ENCODE measurements at regions not wholly inside any gene's neighbourhood (a gene's known extent, or its start where the extent isn't known, plus 50 kb on each side); places are given as distances from the start of the nearest gene placed in this dataset.

- TF ChIP-seq FOXM1 (IDR thresholded peaks at IDR 0.05; ENCODE audit: borderline replicate concordance) (no peak), FOXK2 (IDR thresholded peaks at IDR 0.05) (no peak), HDGF (IDR thresholded peaks at IDR 0.05; ENCODE audit: borderline replicate concordance) (no peak), NFRKB (IDR thresholded peaks at IDR 0.05) (no peak), SUZ12 (IDR thresholded peaks at IDR 0.05) (no peak), FOXA1 (IDR thresholded peaks at IDR 0.05) (no peak), SP1 (IDR thresholded peaks at IDR 0.05) (no peak), ELF4 (IDR thresholded peaks at IDR 0.05) (no peak), LEF1 (IDR thresholded peaks at IDR 0.05; ENCODE audit: borderline replicate concordance) (no peak), L3MBTL2 (conservative IDR thresholded peaks at IDR 0.05) (no peak), CTBP1 (IDR thresholded peaks at IDR 0.05; ENCODE audit: borderline replicate concordance) (no peak), TARDBP (IDR thresholded peaks at IDR 0.05) (no peak), ZNF384 (IDR thresholded peaks at IDR 0.05) (no peak), BHLHE40 (IDR thresholded peaks at IDR 0.05; ENCODE audit: borderline replicate concordance) (no peak), ARNT (IDR thresholded peaks at IDR 0.05) (no peak)
- TF ChIP-seq, protein P1, sequence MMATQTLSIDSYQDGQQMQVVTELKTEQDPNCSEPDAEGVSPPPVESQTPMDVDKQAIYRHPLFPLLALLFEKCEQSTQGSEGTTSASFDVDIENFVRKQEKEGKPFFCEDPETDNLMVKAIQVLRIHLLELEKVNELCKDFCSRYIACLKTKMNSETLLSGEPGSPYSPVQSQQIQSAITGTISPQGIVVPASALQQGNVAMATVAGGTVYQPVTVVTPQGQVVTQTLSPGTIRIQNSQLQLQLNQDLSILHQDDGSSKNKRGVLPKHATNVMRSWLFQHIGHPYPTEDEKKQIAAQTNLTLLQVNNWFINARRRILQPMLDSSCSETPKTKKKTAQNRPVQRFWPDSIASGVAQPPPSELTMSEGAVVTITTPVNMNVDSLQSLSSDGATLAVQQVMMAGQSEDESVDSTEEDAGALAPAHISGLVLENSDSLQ (IDR thresholded peaks at IDR 0.05), result no peak
- ChIA-PET CTCF (no interaction called here), POLR2A (no interaction called here)
- DNase-seq (ENCODE audit: extremely low spot score), result no peak
Observed at GRCh38 chr5:160970605-160971191, 118.7 kb upstream of the ATP10B start.

DNA sequence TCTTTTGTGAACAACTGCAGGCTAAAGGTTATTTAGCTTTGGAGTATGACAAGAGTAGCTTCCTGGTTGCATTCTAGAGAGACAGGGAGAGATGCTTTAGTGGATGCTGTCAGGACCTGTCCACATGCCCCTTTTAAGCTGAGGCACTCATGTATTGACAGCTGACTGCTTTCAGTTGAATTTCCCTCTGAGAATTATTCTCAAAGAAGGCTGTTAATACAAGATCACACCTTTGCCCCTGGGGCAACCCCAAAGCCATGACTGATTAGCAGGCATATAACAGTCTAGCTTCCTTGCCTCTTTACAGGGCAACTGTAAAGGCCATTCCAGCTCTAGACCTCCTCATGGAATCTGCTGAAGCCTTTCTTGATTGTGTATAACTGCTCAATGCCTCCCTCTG lies 117.6 kb upstream of the ATP10B start:
- ChIA-PET POLR2A (no interaction called here), CTCF (no interaction called here)

GRCh38 chr5:160968480-160968879 lies 116.5 kb upstream of the ATP10B start:
- no peak for DNase-seq (ENCODE audit: extremely low spot score)
- ChIA-PET POLR2A (no interaction called here), CTCF (no interaction called here)
- TF ChIP-seq CTBP1 (IDR thresholded peaks at IDR 0.05; ENCODE audit: borderline replicate concordance) (no peak), TARDBP (IDR thresholded peaks at IDR 0.05) (no peak), LEF1 (IDR thresholded peaks at IDR 0.05; ENCODE audit: borderline replicate concordance) (no peak), NFRKB (IDR thresholded peaks at IDR 0.05) (no peak), ARNT (IDR thresholded peaks at IDR 0.05) (no peak), SUZ12 (IDR thresholded peaks at IDR 0.05) (no peak), FOXK2 (IDR thresholded peaks at IDR 0.05) (no peak), HDGF (IDR thresholded peaks at IDR 0.05; ENCODE audit: borderline replicate concordance) (no peak), ZNF384 (IDR thresholded peaks at IDR 0.05) (no peak), BHLHE40 (IDR thresholded peaks at IDR 0.05; ENCODE audit: borderline replicate concordance) (no peak)
- TF ChIP-seq, protein P1 (IDR thresholded peaks at IDR 0.05), result no peak

More for the DNA sequence above, 117.6 kb upstream of the ATP10B start:
- no peak for DNase-seq (ENCODE audit: extremely low spot score)
- no peak for TF ChIP-seq CTBP1 (IDR thresholded peaks at IDR 0.05; ENCODE audit: borderline replicate concordance)
- TF ChIP-seq ARNT (IDR thresholded peaks at IDR 0.05), result no peak
- no peak for TF ChIP-seq NFRKB (IDR thresholded peaks at IDR 0.05)
- TF ChIP-seq HDGF (IDR thresholded peaks at IDR 0.05; ENCODE audit: borderline replicate concordance), result no peak
- TF ChIP-seq, protein P1 (IDR thresholded peaks at IDR 0.05), result no peak
- TF ChIP-seq SUZ12 (IDR thresholded peaks at IDR 0.05), result no peak
- TF ChIP-seq ELF4 (IDR thresholded peaks at IDR 0.05), result no peak
- no peak for TF ChIP-seq LEF1 (IDR thresholded peaks at IDR 0.05; ENCODE audit: borderline replicate concordance)
- no peak for TF ChIP-seq TARDBP (IDR thresholded peaks at IDR 0.05)
- no peak for TF ChIP-seq SP1 (IDR thresholded peaks at IDR 0.05)
- no peak for TF ChIP-seq FOXM1 (IDR thresholded peaks at IDR 0.05; ENCODE audit: borderline replicate concordance)
- TF ChIP-seq ZNF384 (IDR thresholded peaks at IDR 0.05), result no peak
- TF ChIP-seq FOXA1 (IDR thresholded peaks at IDR 0.05), result no peak
- TF ChIP-seq BHLHE40 (IDR thresholded peaks at IDR 0.05; ENCODE audit: borderline replicate concordance), result no peak
- no peak for TF ChIP-seq L3MBTL2 (conservative IDR thresholded peaks at IDR 0.05)
- TF ChIP-seq FOXK2 (IDR thresholded peaks at IDR 0.05), result no peak

- TF ChIP-seq FOXA1 (IDR thresholded peaks at IDR 0.05) (no peak), SUZ12 (IDR thresholded peaks at IDR 0.05) (no peak), ELF4 (IDR thresholded peaks at IDR 0.05) (no peak), ARNT (IDR thresholded peaks at IDR 0.05) (no peak), SP1 (IDR thresholded peaks at IDR 0.05) (no peak), TARDBP (IDR thresholded peaks at IDR 0.05) (no peak), L3MBTL2 (conservative IDR thresholded peaks at IDR 0.05) (no peak), HDGF (IDR thresholded peaks at IDR 0.05; ENCODE audit: borderline replicate concordance) (no peak), FOXM1 (IDR thresholded peaks at IDR 0.05; ENCODE audit: borderline replicate concordance) (no peak), CTBP1 (IDR thresholded peaks at IDR 0.05; ENCODE audit: borderline replicate concordance) (no peak), LEF1 (IDR thresholded peaks at IDR 0.05; ENCODE audit: borderline replicate concordance) (no peak)
- TF ChIP-seq, protein P1 (IDR thresholded peaks at IDR 0.05), result no peak
- ChIA-PET CTCF (no interaction called here), POLR2A (no interaction called here)
Observed at GRCh38 chr5:160966921-160967320, 114.9 kb upstream of the ATP10B start.

DNA sequence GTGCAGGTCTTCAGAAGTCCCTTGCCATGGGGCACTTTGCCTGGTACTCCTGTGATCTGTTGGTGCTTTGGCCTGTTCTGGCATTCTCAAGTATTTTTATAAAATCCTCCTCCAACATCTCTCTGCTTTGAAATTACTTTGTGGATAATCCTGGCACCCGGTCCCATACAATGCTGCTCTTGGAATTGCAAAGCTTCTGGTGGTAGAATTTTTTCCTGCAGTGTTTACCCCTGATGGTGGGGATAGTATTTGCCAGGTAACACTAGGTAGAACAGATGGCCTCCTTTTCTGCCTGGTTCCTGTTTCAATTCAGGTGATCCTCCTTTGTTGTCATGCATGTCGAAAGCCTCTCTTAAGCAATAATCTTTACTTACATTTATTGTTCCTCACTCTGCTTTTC lies 109.8 kb upstream of the ATP10B start:
- CTCF ChIA-PET, result no interaction called here
- DNase-seq (ENCODE audit: extremely low spot score), result no peak
- POLR2A ChIA-PET, result no interaction called here
- TF ChIP-seq ZNF384 (IDR thresholded peaks at IDR 0.05), result no peak
- TF ChIP-seq BHLHE40 (IDR thresholded peaks at IDR 0.05; ENCODE audit: borderline replicate concordance), result no peak
- TF ChIP-seq CTBP1 (IDR thresholded peaks at IDR 0.05; ENCODE audit: borderline replicate concordance), result no peak
- TF ChIP-seq FOXA1 (IDR thresholded peaks at IDR 0.05), result no peak
- no peak for TF ChIP-seq LEF1 (IDR thresholded peaks at IDR 0.05; ENCODE audit: borderline replicate concordance)
- TF ChIP-seq, protein P1 (IDR thresholded peaks at IDR 0.05), result no peak
- no peak for TF ChIP-seq FOXM1 (IDR thresholded peaks at IDR 0.05; ENCODE audit: borderline replicate concordance)
- no peak for TF ChIP-seq SP1 (IDR thresholded peaks at IDR 0.05)
- TF ChIP-seq ARNT (IDR thresholded peaks at IDR 0.05), result no peak
- TF ChIP-seq L3MBTL2 (conservative IDR thresholded peaks at IDR 0.05), result no peak
- no peak for TF ChIP-seq HDGF (IDR thresholded peaks at IDR 0.05; ENCODE audit: borderline replicate concordance)
- no peak for TF ChIP-seq NFRKB (IDR thresholded peaks at IDR 0.05)

More at GRCh38 chr5:160966921-160967320, 114.9 kb upstream of the ATP10B start:
- DNase-seq (ENCODE audit: extremely low spot score), result no peak

Data from HEK293T (cell line).